Tibial nerve (tissue), 4 donors: ENCODE measurements at regions not wholly inside any gene's neighbourhood (a gene's known extent, or its start where the extent isn't known, plus 50 kb on each side); places are given as distances from the start of the nearest gene placed in this dataset.
"Not testable (repeated sequence)": the region's sequence is repeated elsewhere in the genome, so short reads cannot be mapped to it uniquely, and the experiment has no call there.

Source experiments
- DNase-seq, 2 donors: peaks; one replicate each; pipeline ENCODE4 v3.0.0-alpha.2; 2019; ENCODE audit warnings: low spot score in 2 of 2
- H3K27ac ChIP-seq, 4 donors: fragments of 200-600 bp; sonication (generic) in 3 of 4; one replicate each; pipeline ENCODE4 v1.5.1; 2017 to 2019; ENCODE audit warnings: mild to moderate bottlenecking in 1 of 4
- H3K27me3 ChIP-seq, 2 donors: fragments of 200-600 bp; sonication (generic) in 1 of 2; one replicate each; pipeline versions ENCODE4 v1.5.1 to v1.6.0; 2017 to 2019
- H3K36me3 ChIP-seq, 3 donors: fragments of 200-600 bp; sonication (generic); one replicate each; pipeline ENCODE4 v1.5.1; 2018 to 2019
- H3K4me1 ChIP-seq, 4 donors: fragments of 200-600 bp; sonication (generic) in 3 of 4; one replicate each; pipeline ENCODE4 v1.5.1; 2017 to 2019
- H3K4me3 ChIP-seq, 4 donors: fragments of 200-600 bp; sonication (generic) in 3 of 4; one replicate each; pipeline ENCODE4 v1.5.1; 2017 to 2019; ENCODE audit warnings: mild to moderate bottlenecking in 1 of 4, moderate library complexity in 1 of 4
- H3K9me3 ChIP-seq, 4 donors: fragments of 200-600 bp; sonication (generic) in 3 of 4; one replicate each; pipeline ENCODE4 v1.5.1; 2017 to 2019
- EP300 ChIP-seq, 2 donors: sonication (generic); formaldehyde crosslinking; IDR thresholded peaks; one replicate each; pipeline ENCODE4 v1.6.1; 2017; ENCODE audit warnings: antibody characterized with exemption in 2 of 2, mild to moderate bottlenecking in 1 of 2
- POLR2A ChIP-seq, 2 donors: fragments of 450-650 bp; IDR thresholded peaks; one replicate each; pipeline ENCODE4 v1.6.1; 2017; ENCODE audit warnings: antibody characterized with exemption in 2 of 2, mild to moderate bottlenecking in 2 of 2, moderate library complexity in 2 of 2
- WGBS, 2 donors: methylation state at CpG; one replicate each; pipeline ENCODE4 v1.1.5; 2018; 5-methylcytosine and 5-hydroxymethylcytosine counted together
- TF ChIP-seq, protein P1 (sequence below), 5 experiments: fragments of 200-600 bp in 3 of 5; fragments of 450-650 bp in 2 of 5; sonication (generic) in 3 of 5; IDR thresholded peaks; one replicate each; pipeline ENCODE4 v1.5.1; 2016 to 2019; ENCODE audit warnings: antibody characterized with exemption in 5 of 5, mild to moderate bottlenecking in 3 of 5, moderate library complexity in 2 of 5

DNA sequence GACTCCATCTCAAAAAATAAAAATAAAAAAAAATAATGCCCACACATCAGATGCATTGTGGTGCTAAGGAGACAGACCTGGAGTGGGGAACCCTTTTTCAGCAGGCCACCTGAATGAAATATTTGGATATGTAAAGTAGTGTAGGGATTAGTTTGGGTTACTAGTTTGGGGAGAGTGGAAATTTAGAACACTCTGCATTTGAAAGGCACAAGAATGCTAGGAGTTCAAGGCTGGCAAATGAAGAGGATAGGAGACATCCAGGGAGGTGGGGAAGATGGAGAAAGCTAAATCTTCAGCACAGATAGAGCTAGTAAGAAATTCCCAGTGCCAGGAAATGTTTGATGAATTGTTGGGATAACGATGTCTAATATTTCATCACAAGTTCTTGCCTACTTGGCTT is 298.3 kb upstream of the ERCC4 start:
- no peaks in the 10 kb centered on the region for H3K36me3 ChIP-seq
- WGBS, 2 donors = 78 to 79% methylated on average over 1 of the region's 1 CpG
- no peak overlapping the region for H3K4me3 ChIP-seq
- TF ChIP-seq POLR2A (IDR thresholded peaks at IDR 0.05) = no peak
- TF ChIP-seq, protein P1, sequence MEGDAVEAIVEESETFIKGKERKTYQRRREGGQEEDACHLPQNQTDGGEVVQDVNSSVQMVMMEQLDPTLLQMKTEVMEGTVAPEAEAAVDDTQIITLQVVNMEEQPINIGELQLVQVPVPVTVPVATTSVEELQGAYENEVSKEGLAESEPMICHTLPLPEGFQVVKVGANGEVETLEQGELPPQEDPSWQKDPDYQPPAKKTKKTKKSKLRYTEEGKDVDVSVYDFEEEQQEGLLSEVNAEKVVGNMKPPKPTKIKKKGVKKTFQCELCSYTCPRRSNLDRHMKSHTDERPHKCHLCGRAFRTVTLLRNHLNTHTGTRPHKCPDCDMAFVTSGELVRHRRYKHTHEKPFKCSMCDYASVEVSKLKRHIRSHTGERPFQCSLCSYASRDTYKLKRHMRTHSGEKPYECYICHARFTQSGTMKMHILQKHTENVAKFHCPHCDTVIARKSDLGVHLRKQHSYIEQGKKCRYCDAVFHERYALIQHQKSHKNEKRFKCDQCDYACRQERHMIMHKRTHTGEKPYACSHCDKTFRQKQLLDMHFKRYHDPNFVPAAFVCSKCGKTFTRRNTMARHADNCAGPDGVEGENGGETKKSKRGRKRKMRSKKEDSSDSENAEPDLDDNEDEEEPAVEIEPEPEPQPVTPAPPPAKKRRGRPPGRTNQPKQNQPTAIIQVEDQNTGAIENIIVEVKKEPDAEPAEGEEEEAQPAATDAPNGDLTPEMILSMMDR (IDR thresholded peaks at IDR 0.05) = no peak
- TF ChIP-seq EP300 (IDR thresholded peaks at IDR 0.05) = no peak
- H3K27me3 ChIP-seq = no peaks in the 10 kb centered on the region
- no peaks in the 10 kb centered on the region for H3K4me1 ChIP-seq
- no peak overlapping the region for H3K27ac ChIP-seq
- no peaks in the 10 kb centered on the region for H3K9me3 ChIP-seq
- DNase-seq = no peak

DNA sequence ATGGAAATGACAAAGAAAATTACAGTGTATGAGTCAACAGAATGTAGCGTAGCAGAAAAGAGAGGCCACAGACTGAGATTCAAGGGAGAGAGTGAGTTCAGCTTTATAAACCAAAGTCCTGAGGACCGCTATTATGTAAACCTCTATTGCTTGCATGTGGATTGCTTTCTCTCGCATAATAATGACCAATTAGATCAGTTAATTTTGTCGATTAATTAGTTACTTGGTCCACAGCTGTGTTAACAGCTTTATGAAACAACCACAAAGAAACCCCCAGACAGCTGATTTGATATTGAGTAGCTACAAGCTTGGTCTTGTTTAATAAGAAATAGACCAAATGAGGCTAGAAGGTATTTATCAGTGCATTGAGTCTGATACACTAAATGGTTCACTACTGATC is 291.8 kb upstream of the ERCC4 start:
- Histone ChIP-seq H3K36me3 (no peaks in the 10 kb centered on the region), H3K27ac (no peak overlapping the region), H3K9me3 (no peaks in the 10 kb centered on the region), H3K27me3 (no peaks in the 10 kb centered on the region), H3K4me1 (no peaks in the 10 kb centered on the region), H3K4me3 (no peak overlapping the region)
- DNase-seq = no peak
- no peak for TF ChIP-seq EP300 (IDR thresholded peaks at IDR 0.05)
- TF ChIP-seq, protein P1 (IDR thresholded peaks at IDR 0.05) = no peak
- TF ChIP-seq POLR2A (IDR thresholded peaks at IDR 0.05) = no peak
- WGBS, 2 donors = 87% methylated on average over 4 of the region's 4 CpGs

GRCh38 chr16:13629704-13630103 is 290.2 kb upstream of the ERCC4 start:
- Histone ChIP-seq H3K4me3 (no peak overlapping the region), H3K36me3 (no peaks in the 10 kb centered on the region), H3K9me3 (no peaks in the 10 kb centered on the region), H3K27ac (no peak overlapping the region), H3K4me1 (no peaks in the 10 kb centered on the region), H3K27me3 (no peaks in the 10 kb centered on the region)
- WGBS, 2 donors = 80 to 84% methylated on average over 2 of the region's 2 CpGs
- DNase-seq = no peak
- TF ChIP-seq POLR2A (IDR thresholded peaks at IDR 0.05) (no peak), EP300 (IDR thresholded peaks at IDR 0.05) (no peak)

GRCh38 chr16:13630374-13630773 is 289.6 kb upstream of the ERCC4 start:
- Histone ChIP-seq H3K36me3 (no peaks in the 10 kb centered on the region), H3K27ac (no peak overlapping the region), H3K4me1 (no peaks in the 10 kb centered on the region), H3K9me3 (no peaks in the 10 kb centered on the region), H3K27me3 (no peaks in the 10 kb centered on the region), H3K4me3 (no peak overlapping the region)
- WGBS, 2 donors = 55 to 57% methylated on average over 5 of the region's 5 CpGs
- DNase-seq = no peak
- TF ChIP-seq POLR2A (IDR thresholded peaks at IDR 0.05) (no peak), EP300 (IDR thresholded peaks at IDR 0.05) (no peak)
- TF ChIP-seq, protein P1 (IDR thresholded peaks at IDR 0.05) = no peak

- no peak overlapping the region for H3K27ac ChIP-seq
- TF ChIP-seq, protein P1 (IDR thresholded peaks at IDR 0.05) = no peak
- no peak for TF ChIP-seq POLR2A (IDR thresholded peaks at IDR 0.05)
- TF ChIP-seq EP300 (IDR thresholded peaks at IDR 0.05) = no peak
- H3K27me3 ChIP-seq = no peaks in the 10 kb centered on the region
- H3K9me3 ChIP-seq = no peaks in the 10 kb centered on the region
- H3K36me3 ChIP-seq = no peaks in the 10 kb centered on the region
- no peak for DNase-seq
- no peaks in the 10 kb centered on the region for H3K4me1 ChIP-seq
- 58 to 66% methylated on average over 2 of the region's 2 CpGs for WGBS, 2 donors
- no peak overlapping the region for H3K4me3 ChIP-seq
Observed at GRCh38 chr16:13631213-13631767, 288.7 kb upstream of the ERCC4 start.

- no peak overlapping the region for H3K27ac ChIP-seq
- no peaks in the 10 kb centered on the region for H3K27me3 ChIP-seq
- H3K9me3 ChIP-seq = no peaks in the 10 kb centered on the region
- no peaks in the 10 kb centered on the region for H3K4me1 ChIP-seq
- no peak for DNase-seq
- H3K4me3 ChIP-seq = no peak overlapping the region
- WGBS, 2 donors = 60 to 68% methylated on average over 4 of the region's 4 CpGs
- no peak for TF ChIP-seq POLR2A (IDR thresholded peaks at IDR 0.05)
- TF ChIP-seq, protein P1 (IDR thresholded peaks at IDR 0.05) = no peak
- TF ChIP-seq EP300 (IDR thresholded peaks at IDR 0.05) = no peak
- no peaks in the 10 kb centered on the region for H3K36me3 ChIP-seq
Observed at GRCh38 chr16:13631916-13632315, 288.0 kb upstream of the ERCC4 start.

- H3K4me1 ChIP-seq, H3K27me3 ChIP-seq, H3K36me3 ChIP-seq, H3K9me3 ChIP-seq, DNase-seq, H3K4me3 ChIP-seq, H3K27ac ChIP-seq: not testable (repeated sequence)
- WGBS, 2 donors = 76 to 80% methylated on average over 6 of the region's 6 CpGs
Observed at GRCh38 chr16:13632504-13632903, 287.4 kb upstream of the ERCC4 start.
